ENCODE measurements at regions not wholly inside any gene's neighbourhood (a gene's known extent, or its start where the extent isn't known, plus 50 kb on each side); places are given as distances from the start of the nearest gene placed in this dataset.

GRCh38 chrX:67435536-67435935 lies 108.3 kb upstream of the AR start:
- TF ChIP-seq POLR2A (IDR thresholded peaks at IDR 0.05) (no peak), CTCF (IDR thresholded peaks at IDR 0.05) (no peak), EP300 (IDR thresholded peaks at IDR 0.05) (no peak), POLR2AphosphoS5 (IDR thresholded peaks at IDR 0.05) (no peak)

All from gastroesophageal sphincter (tissue), 3 donors.